NCI-H1694 (cell line): ENCODE measurements at regions not wholly inside any gene's neighbourhood (a gene's known extent, or its start where the extent isn't known, plus 50 kb on each side); places are given as distances from the start of the nearest gene placed in this dataset.

Source experiments
- DNase-seq: peaks from one replicate; lab custom pipeline; 2025; lab: John Stamatoyannopoulos, UW

DNA sequence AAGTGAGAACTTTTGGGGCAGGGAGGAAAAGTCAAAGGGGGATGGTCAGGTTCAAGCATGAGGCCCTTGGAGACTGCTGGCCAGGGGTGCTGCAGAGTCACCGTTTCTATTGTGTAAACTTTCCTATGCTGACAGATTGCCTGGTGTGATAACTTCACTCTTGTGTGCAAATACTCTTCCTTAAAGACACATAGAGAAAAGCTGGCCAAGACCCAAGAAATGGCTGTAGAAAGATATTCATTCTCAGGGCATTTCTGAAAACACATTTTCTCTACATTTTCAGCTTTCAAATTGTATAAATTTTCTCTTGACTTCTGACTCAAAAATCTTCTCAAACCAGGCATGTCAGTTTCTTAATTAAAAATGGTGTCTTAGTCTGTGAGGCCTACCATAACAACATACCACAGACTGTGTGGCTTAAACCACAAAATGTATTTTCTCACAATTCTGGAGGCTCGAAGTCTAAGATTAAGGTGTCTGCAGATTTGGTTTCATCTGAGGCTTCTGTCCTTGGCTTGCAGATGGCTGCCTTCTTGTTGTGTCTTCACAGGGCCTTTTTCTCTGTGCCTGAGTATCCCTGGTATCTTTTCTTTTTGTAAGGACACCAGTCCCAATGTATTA, 304.5 kb downstream of the KCNRG start:
- no peak for DNase-seq

- DNase-seq, result no peak
Observed at GRCh38 chr13:50320271-50320862, 305.1 kb downstream of the KCNRG start.

- DNase-seq, result no peak
Observed at GRCh38 chr13:50322006-50322405, 306.8 kb downstream of the KCNRG start.

- no peak for DNase-seq
Observed at GRCh38 chr13:50323440-50324065, 308.3 kb downstream of the KCNRG start.

- no peak for DNase-seq
Observed at GRCh38 chr13:50326271-50326670, 311.0 kb downstream of the KCNRG start.

GRCh38 chr13:50326811-50327210, 311.6 kb downstream of the KCNRG start:
- no peak for DNase-seq

GRCh38 chr13:50334115-50334778, 319.0 kb downstream of the KCNRG start:
- no peak for DNase-seq

GRCh38 chr13:50334944-50335343, 319.7 kb downstream of the KCNRG start:
- DNase-seq, result no peak

GRCh38 chr13:50339271-50339670, 324.0 kb downstream of the KCNRG start:
- DNase-seq, result no peak

- DNase-seq, result no peak
Observed at GRCh38 chr13:50340146-50340545, 324.9 kb downstream of the KCNRG start.

DNA sequence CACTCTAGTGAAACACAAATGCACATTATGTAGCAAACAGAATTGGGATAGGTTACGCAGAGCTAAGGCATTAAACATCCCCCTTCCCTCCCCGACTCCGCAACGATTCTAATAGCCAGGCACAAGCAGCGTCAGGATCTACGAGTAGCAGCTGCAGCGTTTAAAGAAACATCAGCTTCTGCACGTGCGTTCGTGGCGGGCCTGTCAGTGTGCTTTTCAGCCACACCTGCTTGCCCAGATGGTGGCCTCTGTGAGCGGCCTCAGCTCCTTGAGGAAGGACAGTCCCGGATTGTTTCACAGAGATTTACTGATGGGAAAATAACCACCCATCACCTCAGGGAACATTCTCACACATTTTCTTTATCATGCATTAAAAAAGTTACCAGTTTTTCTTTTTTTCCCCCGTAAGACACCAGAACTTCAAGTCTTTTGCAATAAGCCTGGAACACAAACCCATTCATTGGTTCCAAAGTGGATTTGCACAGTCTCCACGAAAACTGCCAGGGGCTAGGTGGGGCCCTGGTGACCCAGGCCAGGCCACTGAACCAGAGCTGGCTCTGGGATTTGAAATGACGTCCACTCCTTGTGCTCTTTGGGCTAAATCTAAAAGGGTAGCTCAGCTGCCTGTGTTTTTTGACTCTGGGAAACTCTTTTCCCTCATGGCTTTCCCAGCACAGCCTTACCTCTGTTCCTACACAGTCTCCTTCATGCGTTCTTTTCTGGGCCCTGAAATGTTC, 325.5 kb downstream of the KCNRG start:
- DNase-seq, result peak; percentile 10

- no peak for DNase-seq
Observed at GRCh38 chr13:50341526-50341925, 326.3 kb downstream of the KCNRG start.

DNA sequence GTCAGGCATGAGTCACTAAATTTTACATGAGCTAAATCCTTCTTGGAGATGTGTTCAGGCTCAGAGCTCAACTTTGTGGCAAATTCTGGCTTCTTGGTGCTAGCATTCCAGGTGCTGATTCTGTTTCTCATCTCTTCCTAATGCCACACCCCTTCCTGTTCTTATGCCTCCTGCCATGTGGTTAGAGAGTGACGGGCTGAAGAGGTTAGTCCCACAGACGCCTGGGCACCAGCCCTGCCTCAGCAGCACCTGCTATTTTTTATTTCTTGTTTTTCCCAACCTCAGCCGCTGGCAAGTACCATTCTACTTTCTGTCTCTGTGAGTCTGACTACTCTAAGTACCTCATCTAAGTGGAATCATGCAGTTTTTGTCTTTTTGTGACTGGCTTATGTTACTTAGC, 329.5 kb downstream of the KCNRG start:
- no peak for DNase-seq

GRCh38 chr13:50345804-50346203, 330.6 kb downstream of the KCNRG start:
- no peak for DNase-seq

- DNase-seq, result no peak
Observed at GRCh38 chr13:50348371-50348770, 333.1 kb downstream of the KCNRG start.

DNA sequence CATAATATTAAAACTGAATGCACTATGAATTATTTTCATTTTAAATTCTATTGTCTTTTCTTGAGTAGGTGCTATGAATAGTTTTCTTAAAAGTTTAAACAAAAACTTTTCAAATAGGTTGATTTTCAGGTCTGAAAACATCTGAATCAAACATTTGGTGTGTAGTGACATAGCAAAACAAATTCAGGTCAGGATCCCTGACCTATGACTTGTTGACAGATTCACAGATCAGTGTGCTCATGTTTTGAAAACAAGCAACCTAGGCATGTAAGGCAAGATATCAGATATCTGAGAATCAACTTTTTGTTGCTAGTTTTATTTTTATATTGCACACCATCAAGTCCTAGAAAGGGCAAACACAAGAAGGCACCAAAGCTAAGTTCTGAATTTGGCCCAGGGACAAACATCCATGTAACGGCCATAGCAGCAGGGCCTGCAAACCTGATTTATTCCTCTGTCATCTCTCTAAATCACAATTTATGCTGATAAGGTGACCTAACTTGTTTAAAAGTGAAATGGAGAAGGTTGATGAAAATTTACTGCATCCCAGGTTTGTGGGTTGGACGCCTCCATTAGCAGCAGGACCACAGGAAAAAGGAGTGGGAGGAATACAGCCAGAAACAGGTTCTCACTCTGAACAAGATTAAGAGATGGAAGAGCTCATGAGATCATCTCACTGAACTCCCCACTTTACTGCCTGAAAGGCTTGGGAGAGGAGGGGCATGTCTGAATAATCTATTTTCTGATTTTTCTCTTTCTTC, 337.7 kb downstream of the KCNRG start:
- no peak for DNase-seq

- DNase-seq, result no peak
Observed at GRCh38 chr13:50353651-50354415, 338.6 kb downstream of the KCNRG start.

GRCh38 chr13:50355797-50356196, 340.6 kb downstream of the KCNRG start:
- no peak for DNase-seq

- no peak for DNase-seq
Observed at GRCh38 chr13:50357136-50357535, 341.9 kb downstream of the KCNRG start.

DNA sequence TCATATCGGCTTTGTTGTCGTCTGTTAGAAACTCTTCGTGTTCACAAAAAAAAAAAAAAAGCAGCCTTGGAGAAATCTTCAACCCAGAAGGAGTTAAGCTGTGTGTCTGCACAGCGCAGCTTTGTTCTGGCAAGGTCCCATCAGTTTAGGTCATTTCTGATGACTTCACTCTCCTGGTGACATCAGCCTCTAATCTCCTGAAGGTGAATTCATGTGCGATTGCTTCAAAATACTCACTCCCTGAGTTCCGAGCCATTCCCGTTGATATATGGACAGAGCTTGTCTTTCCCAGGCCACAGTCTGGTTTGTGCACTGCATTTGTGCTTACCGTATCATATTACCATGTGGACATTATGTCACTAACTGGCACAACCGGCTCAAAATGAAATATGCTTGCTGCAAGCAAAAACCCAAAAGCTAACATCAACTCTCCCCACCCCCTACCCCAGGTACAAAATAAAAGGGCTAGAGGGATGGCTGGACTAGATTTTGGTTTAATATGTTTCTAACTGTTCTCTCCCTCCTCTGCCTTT, 342.4 kb downstream of the KCNRG start:
- DNase-seq, result peak; percentile 9
